Mucosa of stomach (tissue), 1 donor: ENCODE measurements at regions not wholly inside any gene's neighbourhood (a gene's known extent, or its start where the extent isn't known, plus 50 kb on each side); places are given as distances from the start of the nearest gene placed in this dataset.

Source experiments
- H3K27me3 ChIP-seq: one replicate; pipeline ENCODE4 v1.7.0; 2013; ENCODE audit warnings: mild to moderate bottlenecking, low read length; ENCODE audit not compliant: control insufficient read depth, insufficient read depth
- H3K36me3 ChIP-seq: one replicate; pipeline ENCODE4 v1.7.0; 2013; ENCODE audit warnings: low read length; ENCODE audit not compliant: control insufficient read depth, insufficient read depth
- H3K4me1 ChIP-seq: one replicate; pipeline ENCODE4 v1.7.0; 2013; ENCODE audit warnings: mild to moderate bottlenecking, low read length; ENCODE audit not compliant: control insufficient read depth, insufficient read depth
- H3K4me3 ChIP-seq: one replicate; pipeline ENCODE4 v1.7.0; 2013; ENCODE audit warnings: low read length
- H3K9ac ChIP-seq: one replicate; pipeline ENCODE4 v1.7.0; 2013; ENCODE audit warnings: mild to moderate bottlenecking, low read length, moderate library complexity
- H3K9me3 ChIP-seq: one replicate; pipeline ENCODE4 v1.7.0; 2013; ENCODE audit warnings: mild to moderate bottlenecking, low read length, moderate library complexity; ENCODE audit not compliant: control insufficient read depth
- donor health status: Pancreatic carcinoma.

DNA sequence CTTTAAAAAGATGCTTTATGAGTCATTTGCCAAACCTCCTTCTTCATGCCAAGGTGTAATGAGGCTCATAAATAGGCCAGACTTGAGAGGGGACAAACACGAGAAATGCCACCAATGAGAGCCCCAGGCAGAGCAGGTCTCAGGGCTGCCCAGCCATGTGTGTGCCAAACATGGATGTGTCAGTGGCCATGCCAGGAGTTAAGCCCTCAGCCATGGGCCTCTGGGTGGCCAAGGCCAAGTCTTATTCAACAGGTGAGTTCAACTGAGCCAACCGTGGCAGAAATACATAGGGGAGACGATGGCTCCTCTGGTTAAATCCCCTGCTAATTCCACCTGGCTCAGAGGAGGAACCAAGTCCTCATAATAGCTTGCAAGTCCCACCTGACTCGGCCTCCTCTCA, 358.8 kb downstream of the PREX1 start:
- Histone ChIP-seq H3K4me3 (no peak overlapping the region), H3K4me1 (no peaks in the 10 kb centered on the region), H3K36me3 (no peaks in the 10 kb centered on the region), H3K9ac (no peak overlapping the region), H3K27me3 (no peaks in the 10 kb centered on the region), H3K9me3 (no peaks in the 10 kb centered on the region)

DNA sequence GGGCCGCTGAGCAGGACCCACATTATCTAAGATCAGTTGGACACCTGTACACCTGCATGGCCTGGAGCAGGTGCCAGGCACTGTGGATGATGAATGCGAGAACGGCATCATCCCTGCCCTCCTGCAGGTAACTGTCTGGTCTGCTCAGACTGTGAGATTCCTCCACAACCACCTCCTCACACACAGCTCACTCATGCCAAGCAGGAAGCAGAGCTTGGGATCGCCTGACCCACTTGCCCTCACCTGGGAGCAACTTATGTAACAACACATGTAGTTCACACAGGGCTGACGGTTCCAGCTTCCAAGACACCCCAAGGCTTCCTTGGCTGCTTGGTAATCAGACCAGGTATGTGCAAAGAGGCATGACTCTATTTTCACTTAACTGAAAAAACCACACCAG, 359.2 kb downstream of the PREX1 start:
- H3K36me3 ChIP-seq, result no peaks in the 10 kb centered on the region
- no peaks in the 10 kb centered on the region for H3K27me3 ChIP-seq
- no peak overlapping the region for H3K4me3 ChIP-seq
- no peaks in the 10 kb centered on the region for H3K4me1 ChIP-seq
- H3K9ac ChIP-seq, result no peak overlapping the region
- no peaks in the 10 kb centered on the region for H3K9me3 ChIP-seq

DNA sequence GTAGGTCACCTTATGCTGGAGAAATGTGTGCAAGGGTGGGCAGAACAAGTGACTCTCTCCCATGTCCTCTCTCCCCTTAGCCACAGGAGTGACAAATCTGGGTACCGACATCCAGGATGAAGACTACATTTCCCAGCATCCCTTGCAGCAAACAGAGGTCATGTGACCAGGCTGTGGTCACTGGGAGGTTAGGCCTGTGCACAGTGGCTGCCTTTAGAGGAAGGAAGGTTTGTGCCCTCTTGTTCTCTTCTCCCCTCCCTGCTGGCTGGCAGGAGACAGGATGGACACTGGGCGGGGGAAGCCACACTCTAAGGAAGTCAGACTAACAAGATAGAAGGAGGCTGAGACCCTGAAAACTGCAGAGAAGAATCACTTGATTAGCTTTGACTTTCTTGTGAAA, 360.2 kb downstream of the PREX1 start:
- Histone ChIP-seq H3K9me3 (no peaks in the 10 kb centered on the region), H3K4me3 (no peak overlapping the region), H3K36me3 (no peaks in the 10 kb centered on the region), H3K4me1 (no peaks in the 10 kb centered on the region), H3K27me3 (no peaks in the 10 kb centered on the region), H3K9ac (no peak overlapping the region)

DNA sequence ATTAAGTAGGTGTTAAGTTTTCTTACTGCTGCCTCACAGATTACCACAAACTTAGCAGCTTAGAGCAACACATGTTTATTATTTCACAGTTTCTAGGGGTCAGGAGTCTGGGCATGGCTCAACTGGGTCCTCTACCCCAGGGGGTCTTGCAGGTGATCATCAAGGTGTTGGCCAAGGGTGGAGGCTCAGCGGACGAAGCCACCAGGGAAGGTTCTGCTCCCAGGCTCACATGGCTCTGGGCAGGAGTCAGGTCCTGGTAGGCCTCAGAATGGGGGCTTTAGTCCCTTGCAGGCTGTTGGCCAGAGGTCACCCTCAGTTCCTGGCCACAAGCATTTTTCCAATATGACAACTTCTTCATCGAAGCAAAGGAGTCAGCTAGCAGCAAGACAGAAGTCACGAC, 362.5 kb downstream of the PREX1 start:
- Histone ChIP-seq H3K4me1 (no peaks in the 10 kb centered on the region), H3K9me3 (no peaks in the 10 kb centered on the region), H3K9ac (no peak overlapping the region), H3K36me3 (no peaks in the 10 kb centered on the region), H3K27me3 (no peaks in the 10 kb centered on the region), H3K4me3 (no peak overlapping the region)

DNA sequence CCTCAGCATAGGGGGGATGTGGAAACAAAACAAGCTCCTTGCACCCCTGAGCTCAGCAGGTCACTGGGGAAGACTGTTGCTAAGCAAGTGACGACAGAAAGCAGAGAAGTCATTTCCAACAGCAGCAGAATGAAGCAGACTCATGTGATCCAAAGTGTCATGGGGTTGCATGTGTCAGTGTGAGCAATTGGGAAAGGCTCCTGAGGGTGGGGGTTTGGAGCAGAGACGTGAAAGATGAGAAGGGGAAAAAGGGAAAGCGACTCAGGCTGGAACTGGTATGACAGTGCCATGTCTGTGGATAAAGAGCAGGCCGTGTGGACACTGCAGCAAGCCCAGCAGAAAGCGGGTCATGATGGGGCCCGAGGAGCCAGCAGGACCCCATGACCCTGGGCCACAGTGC, 363.9 kb downstream of the PREX1 start:
- Histone ChIP-seq H3K27me3 (no peaks in the 10 kb centered on the region), H3K36me3 (no peaks in the 10 kb centered on the region), H3K4me1 (no peaks in the 10 kb centered on the region), H3K9ac (no peak overlapping the region), H3K9me3 (no peaks in the 10 kb centered on the region), H3K4me3 (no peak overlapping the region)

DNA sequence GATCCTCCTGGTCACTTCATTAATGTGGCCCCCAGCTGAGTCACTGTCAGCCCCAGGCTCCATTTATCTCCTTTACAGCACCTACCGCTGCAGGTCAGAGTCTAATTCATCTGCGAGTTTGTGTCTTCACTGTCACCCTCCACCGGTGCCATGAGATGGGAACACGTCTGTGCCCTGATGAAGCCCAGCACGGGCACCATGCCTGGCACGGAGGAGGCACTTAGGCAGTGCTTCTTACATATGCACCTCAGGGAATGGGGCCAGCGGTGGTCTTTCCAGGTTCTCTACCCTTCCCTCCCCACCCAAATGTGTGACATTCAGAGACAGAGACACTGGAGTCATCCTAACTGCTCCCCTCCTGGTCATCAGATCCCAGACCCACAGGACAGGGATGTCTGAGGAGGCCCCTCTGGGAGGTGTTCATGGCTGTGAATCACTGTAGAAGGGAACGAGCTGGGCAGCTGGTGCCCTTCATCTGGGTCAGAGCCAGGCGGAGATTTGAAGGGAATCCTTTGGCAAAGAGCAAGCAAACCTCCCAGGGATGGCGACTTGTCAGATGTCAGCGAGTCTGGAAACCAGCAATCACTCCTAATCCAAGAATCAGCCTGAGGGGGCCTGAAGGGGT, 364.6 kb downstream of the PREX1 start:
- no peak overlapping the region for H3K9ac ChIP-seq
- H3K9me3 ChIP-seq, result no peaks in the 10 kb centered on the region
- H3K4me1 ChIP-seq, result no peaks in the 10 kb centered on the region
- no peaks in the 10 kb centered on the region for H3K36me3 ChIP-seq
- no peaks in the 10 kb centered on the region for H3K27me3 ChIP-seq
- no peak overlapping the region for H3K4me3 ChIP-seq

DNA sequence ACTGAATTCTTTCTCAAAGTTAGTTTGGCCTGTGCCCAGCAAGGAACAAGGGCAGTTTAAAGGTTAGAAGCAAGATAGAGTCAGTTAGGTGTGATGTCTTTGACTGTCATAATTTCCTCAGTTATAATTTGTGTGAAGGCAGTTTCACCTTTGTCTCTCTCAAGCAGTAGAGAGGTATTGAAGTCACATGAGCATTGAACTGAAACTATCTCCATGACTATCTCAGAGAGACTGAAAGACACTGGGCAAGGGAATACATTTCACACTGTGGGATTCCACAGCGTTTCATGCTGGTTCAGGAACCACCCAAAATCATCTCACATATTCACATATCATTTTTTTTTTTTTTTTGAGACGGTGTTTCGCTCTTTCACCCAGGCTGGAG, 366.1 kb downstream of the PREX1 start:
- Histone ChIP-seq H3K27me3 (no peaks in the 10 kb centered on the region), H3K9me3 (no peaks in the 10 kb centered on the region), H3K4me3 (no peak overlapping the region), H3K36me3 (no peaks in the 10 kb centered on the region), H3K4me1 (no peaks in the 10 kb centered on the region), H3K9ac (no peak overlapping the region)

DNA sequence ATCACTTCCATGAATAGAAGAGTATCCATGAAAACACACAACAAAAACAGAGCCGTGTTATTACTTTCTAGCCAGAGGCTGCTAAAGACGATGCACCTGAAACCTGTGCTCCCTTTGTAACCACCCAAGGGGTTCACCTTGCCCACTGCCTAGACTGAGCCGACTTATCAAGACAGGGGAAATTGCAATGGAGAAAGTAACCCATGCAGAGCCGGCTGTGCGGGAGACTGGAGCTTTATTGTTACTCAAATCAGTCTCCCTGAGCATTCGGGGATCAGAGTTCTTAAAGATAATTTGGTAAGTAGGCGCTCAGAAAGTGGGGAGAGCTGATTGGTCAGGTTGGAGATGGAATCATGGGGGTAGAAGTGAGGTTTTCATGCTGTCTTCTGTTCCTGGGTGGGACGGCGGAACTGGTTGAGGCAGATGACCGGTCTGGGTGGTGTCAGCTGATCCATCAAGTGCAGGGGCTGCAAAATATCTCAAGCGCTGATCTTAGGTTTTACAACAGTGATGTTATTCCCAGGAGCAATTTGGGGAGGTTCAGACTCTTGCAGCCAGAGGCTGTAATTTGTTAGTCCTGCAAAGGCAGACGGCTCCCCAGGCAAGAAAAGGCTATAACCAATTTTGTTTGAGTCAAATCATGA, 366.6 kb downstream of the PREX1 start:
- Histone ChIP-seq H3K9me3 (no peaks in the 10 kb centered on the region), H3K4me1 (no peaks in the 10 kb centered on the region), H3K27me3 (no peaks in the 10 kb centered on the region), H3K36me3 (no peaks in the 10 kb centered on the region), H3K9ac (no peak overlapping the region), H3K4me3 (no peak overlapping the region)

DNA sequence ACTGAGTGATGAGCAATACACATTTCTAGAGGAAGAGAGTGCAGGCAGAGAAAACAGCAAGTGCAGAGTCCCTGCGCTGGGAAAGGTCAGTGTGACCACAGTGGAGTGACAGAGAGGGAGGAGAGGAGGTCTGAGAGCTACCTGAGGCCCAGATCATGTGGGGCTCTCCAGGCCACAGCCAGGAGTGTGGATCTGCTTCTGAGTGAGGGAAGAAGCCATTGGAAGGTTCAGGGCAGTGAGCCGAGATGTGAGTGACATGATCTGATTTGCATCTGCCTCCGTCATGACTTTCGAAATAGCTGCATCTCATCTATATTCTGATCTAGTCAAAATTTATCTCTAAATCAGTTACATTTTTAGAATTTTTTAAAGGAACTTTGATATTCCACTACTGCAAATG, 367.1 kb downstream of the PREX1 start:
- no peak overlapping the region for H3K4me3 ChIP-seq
- H3K9me3 ChIP-seq, result no peaks in the 10 kb centered on the region
- H3K36me3 ChIP-seq, result no peaks in the 10 kb centered on the region
- H3K4me1 ChIP-seq, result no peaks in the 10 kb centered on the region
- no peaks in the 10 kb centered on the region for H3K27me3 ChIP-seq
- no peak overlapping the region for H3K9ac ChIP-seq

DNA sequence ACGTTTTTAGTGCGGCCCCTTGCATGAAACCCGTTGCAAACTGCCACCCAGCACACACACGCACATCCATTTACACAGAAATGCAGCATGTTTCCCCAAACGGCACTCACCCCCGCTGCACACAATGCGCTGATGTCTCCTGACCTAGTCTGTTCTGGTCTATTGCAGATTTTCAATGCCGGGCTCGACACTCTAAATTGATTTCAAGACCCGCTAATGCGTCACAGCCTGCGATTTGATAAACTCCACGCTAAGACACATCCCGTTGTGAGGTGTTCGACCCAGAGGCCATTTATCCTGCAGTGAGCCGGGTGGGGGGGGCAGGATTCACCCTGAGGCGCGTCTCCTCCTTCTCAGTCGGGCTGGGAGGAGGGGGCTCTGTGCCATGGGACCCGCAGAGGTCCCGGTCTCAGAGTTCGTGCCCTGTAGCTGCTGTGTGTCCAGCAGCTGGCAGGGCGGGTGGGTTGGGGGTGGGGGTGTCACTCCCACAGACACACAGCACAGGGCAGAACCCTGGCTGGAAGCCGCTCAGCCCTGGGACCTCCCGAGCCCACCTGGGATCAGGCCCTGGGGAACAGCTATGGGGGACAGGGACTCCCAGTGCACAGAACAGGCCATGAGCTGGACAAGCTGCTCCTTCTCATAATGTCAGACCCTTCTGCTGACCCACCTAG, 367.9 kb downstream of the PREX1 start:
- no peaks in the 10 kb centered on the region for H3K36me3 ChIP-seq
- H3K9me3 ChIP-seq, result no peaks in the 10 kb centered on the region
- no peak overlapping the region for H3K4me3 ChIP-seq
- no peak overlapping the region for H3K9ac ChIP-seq
- peaks cover 3% of the 10 kb centered on the region for H3K27me3 ChIP-seq
- H3K4me1 ChIP-seq, result no peaks in the 10 kb centered on the region

DNA sequence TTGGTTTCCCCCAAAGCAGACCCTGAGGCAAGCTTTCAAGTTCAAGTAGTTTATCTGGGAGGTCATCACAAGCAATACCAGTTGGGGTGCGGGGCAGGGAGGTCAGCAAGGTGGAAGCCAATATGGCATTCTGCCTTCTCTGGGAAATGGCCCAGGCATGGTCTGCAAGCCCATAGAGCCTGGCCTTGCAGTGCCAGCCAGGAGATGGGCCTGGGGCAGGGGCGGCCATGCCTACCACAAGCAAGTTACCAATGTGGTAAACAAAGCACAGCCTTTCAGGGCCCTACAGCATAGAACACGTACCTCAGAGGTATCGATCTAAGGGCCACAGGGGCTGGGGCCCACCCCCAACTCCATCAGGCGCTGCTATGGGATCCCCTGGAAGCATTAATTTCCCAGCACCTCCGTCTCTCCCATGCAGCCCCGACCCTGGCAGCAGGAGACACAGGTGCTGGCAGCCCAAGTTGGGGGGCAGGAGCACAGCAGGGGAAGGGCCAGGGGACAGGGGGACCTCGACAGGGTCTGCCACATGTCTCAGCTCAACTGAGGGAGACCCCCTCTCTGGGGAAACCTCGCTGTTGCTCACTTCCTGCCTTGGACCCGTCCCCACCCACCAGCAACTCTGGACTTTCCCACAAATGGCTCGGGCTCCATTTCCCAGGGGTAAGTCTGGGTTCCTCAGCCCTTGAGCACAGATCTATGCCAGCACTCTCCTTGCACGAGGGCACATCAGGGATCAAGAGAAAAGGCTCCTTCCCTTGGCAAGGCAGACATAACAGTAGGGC, 369.0 kb downstream of the PREX1 start:
- Histone ChIP-seq H3K4me1 (no peaks in the 10 kb centered on the region), H3K9ac (no peak overlapping the region), H3K36me3 (no peaks in the 10 kb centered on the region), H3K27me3 (peaks cover 3% of the 10 kb centered on the region), H3K9me3 (no peaks in the 10 kb centered on the region), H3K4me3 (no peak overlapping the region)

DNA sequence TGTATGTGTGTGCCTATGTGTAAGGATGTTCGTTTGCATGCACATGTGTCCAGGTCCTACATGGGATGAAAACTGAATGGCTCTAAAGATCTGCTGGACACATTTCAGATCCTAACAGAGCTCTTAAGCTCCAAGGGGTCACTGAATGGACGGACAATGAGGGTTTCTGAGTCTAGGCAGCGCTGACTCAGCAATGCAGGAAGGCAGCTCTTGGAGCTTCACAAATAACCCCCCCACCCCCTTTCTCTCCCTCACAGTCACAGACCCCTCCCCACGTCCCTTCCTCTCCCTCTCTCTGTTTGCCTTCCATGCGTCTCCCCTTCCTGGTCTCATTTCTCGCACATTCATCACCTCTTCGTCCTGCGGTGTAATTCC, 369.8 kb downstream of the PREX1 start:
- Histone ChIP-seq H3K36me3 (no peaks in the 10 kb centered on the region), H3K9ac (no peak overlapping the region), H3K4me3 (no peak overlapping the region), H3K27me3 (peaks cover 3% of the 10 kb centered on the region), H3K9me3 (no peaks in the 10 kb centered on the region), H3K4me1 (no peaks in the 10 kb centered on the region)
